H1 (cell line): ENCODE measurements at regions not wholly inside any gene's neighbourhood (a gene's known extent, or its start where the extent isn't known, plus 50 kb on each side); places are given as distances from the start of the nearest gene placed in this dataset.

Source experiments
- NANOG ChIP-seq: IDR thresholded peaks from 2 replicates; pipeline ENCODE4 v1.6.1; 2011; ENCODE audit warnings: low read length, low read depth, mild to moderate bottlenecking, inconsistent platforms; ENCODE audit not compliant: insufficient read depth, poor library complexity, severe bottlenecking
- POU5F1 ChIP-seq: IDR thresholded peaks from 2 replicates; pipeline ENCODE4 v1.6.1; 2011; ENCODE audit warnings: low read depth, mild to moderate bottlenecking, low read length, moderate library complexity
- RAD21 ChIP-seq, 2 experiments: IDR thresholded peaks in 1 of 2; conservative IDR thresholded peaks in 1 of 2; 2 replicates each; pipeline ENCODE4 v1.6.1; 2011; ENCODE audit warnings: low read depth in 2 of 2, low read length in 2 of 2, improper control_type of control experiment in 1 of 2, inconsistent platforms in 1 of 2, mild to moderate bottlenecking in 1 of 2, moderate library complexity in 1 of 2
- TEAD4 ChIP-seq: IDR thresholded peaks from 2 replicates; pipeline ENCODE4 v1.6.1; 2012; ENCODE audit warnings: low read depth, low read length, inconsistent platforms, mixed read lengths
- TF ChIP-seq, protein P1 (sequence below): IDR thresholded peaks from 2 replicates; pipeline ENCODE4 v1.6.1; 2012; ENCODE audit warnings: inconsistent platforms

DNA sequence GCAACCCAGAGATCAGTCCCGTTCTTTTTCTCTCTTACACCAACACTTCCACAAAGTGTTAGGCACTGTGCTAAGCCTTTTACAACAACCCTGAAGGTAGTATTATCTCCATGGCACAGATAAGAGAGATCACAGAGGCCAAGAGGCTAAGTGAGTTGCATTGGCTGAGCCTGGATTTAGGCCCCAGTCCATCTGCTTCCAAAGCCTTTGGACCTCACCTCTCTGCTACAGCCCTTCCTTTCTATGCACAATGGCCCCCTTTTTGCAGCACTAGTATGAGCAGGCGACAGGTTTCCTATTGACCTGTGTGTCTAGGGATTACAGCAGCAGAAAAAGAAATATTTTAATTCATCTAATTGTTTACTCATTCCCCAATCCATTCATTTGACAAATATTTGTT lies 76.2 kb downstream of the CRYGS start (continued):
- TF ChIP-seq NANOG (no peak), RAD21 (IDR thresholded peaks at IDR 0.05 in 1 of 2, conservative IDR thresholded peaks at IDR 0.05 in 1 of 2; ENCODE audit: low read depth in 2 of 2, low read length in 2 of 2) (no peak), TEAD4 (no peak), POU5F1 (no peak)
- TF ChIP-seq, protein P1, sequence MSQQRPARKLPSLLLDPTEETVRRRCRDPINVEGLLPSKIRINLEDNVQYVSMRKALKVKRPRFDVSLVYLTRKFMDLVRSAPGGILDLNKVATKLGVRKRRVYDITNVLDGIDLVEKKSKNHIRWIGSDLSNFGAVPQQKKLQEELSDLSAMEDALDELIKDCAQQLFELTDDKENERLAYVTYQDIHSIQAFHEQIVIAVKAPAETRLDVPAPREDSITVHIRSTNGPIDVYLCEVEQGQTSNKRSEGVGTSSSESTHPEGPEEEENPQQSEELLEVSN = no peak
